Esophagus squamous epithelium (tissue), 5 donors: ENCODE measurements at regions not wholly inside any gene's neighbourhood (a gene's known extent, or its start where the extent isn't known, plus 50 kb on each side); places are given as distances from the start of the nearest gene placed in this dataset.
"Not testable (repeated sequence)": the region's sequence is repeated elsewhere in the genome, so short reads cannot be mapped to it uniquely, and the experiment has no call there.

Experiments
- DNase-seq: peaks from one replicate; lab custom pipeline; 2025; lab: John Stamatoyannopoulos, UW
- H3K27ac ChIP-seq, 4 donors: fragments of 200-600 bp; sonication (generic); one replicate each; pipeline ENCODE4 v1.5.1; 2016 to 2019; ENCODE audit warnings: mild to moderate bottlenecking in 1 of 4
- H3K27me3 ChIP-seq, 4 donors: fragments of 200-600 bp; sonication (generic); 1 replicate in 3 of 4; 2 replicates in 1 of 4; pipeline versions ENCODE4 v1.5.1 to v1.6.0; 2017 to 2021; ENCODE audit warnings: antibody characterized with exemption in 1 of 4
- H3K36me3 ChIP-seq, 3 donors: fragments of 200-600 bp; sonication (generic); one replicate each; pipeline ENCODE4 v1.5.1; 2016 to 2019
- H3K4me1 ChIP-seq, 3 donors: fragments of 200-600 bp; sonication (generic); one replicate each; pipeline ENCODE4 v1.5.1; 2017 to 2019
- H3K4me3 ChIP-seq, 4 donors: fragments of 200-600 bp; sonication (generic); 1 replicate in 3 of 4; 2 replicates in 1 of 4; pipeline ENCODE4 v1.5.1; 2016 to 2019; ENCODE audit warnings: mild to moderate bottlenecking in 2 of 4, moderate library complexity in 1 of 4
- H3K9me3 ChIP-seq, 3 donors: fragments of 200-600 bp; sonication (generic); one replicate each; pipeline ENCODE4 v1.5.1; 2016 to 2019
- POLR2A ChIP-seq, 4 donors: fragments of 450-650 bp; IDR thresholded peaks; one replicate each; pipeline ENCODE4 v1.6.1; 2017; ENCODE audit warnings: antibody characterized with exemption in 4 of 4, mild to moderate bottlenecking in 4 of 4, moderate library complexity in 3 of 4
- WGBS, 2 donors: methylation state at CpG; one replicate each; pipeline ENCODE4 v1.1.5; 2018; 5-methylcytosine and 5-hydroxymethylcytosine counted together
- intact Hi-C: fragments of 100-400 bp; cut with DNase I; formaldehyde crosslinking; loops from one replicate; pipeline ENCODE4 v1.15.0; 2022
- TF ChIP-seq, protein P1 (sequence below), 6 experiments: fragments of 450-650 bp in 4 of 6; fragments of 200-600 bp in 2 of 6; sonication (generic) in 2 of 6; IDR thresholded peaks; one replicate each; pipeline ENCODE4 v1.5.1; 2016 to 2019; ENCODE audit warnings: antibody characterized with exemption in 6 of 6, mild to moderate bottlenecking in 4 of 6, moderate library complexity in 4 of 6
- donor health status: DM: yes; HTN: yes; CAD: no.

DNA sequence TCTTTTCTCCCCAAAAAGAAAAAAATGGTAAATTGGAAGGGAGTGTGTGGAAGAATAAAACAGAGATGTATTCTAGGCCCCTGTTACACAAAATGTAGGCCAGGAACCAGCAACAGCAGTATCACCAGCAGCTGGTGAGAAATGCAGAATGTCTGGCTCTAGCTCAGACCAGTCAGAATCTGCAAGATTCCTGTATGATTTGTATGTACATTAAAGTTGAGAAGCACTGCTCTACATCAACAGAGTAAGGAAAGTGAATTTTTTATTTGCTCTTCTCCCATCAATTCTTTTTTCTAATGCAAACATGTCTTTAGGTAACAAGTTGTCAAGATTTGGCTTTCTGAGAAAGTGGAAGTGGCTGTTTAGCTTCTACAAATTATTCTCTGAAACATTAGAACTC is 235.4 kb upstream of the FANCL start:
- H3K4me3 ChIP-seq, result no peak overlapping the region

DNA sequence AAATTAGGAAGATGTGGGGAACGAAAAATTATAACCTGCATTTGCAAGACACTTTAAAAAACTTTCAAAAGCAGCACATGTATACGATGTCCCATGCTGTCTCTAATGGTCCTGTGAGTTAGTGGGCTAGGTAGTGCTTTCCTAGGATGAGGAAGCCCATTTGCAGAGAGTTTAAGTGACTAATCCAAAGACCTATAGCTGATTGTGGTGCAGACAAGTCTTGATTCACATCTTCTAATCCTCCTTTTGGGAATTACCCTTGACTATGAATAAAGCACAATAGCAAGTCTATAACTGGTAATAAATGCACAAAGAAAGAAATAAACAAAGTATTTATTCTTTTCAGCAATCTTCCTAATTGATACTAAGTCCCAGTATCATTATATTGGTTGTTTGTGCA is 234.6 kb upstream of the FANCL start:
- 59 to 75% methylated on average over 2 of the region's 2 CpGs for WGBS, 2 donors
- TF ChIP-seq POLR2A (IDR thresholded peaks at IDR 0.05), result no peak
- TF ChIP-seq, protein P1, sequence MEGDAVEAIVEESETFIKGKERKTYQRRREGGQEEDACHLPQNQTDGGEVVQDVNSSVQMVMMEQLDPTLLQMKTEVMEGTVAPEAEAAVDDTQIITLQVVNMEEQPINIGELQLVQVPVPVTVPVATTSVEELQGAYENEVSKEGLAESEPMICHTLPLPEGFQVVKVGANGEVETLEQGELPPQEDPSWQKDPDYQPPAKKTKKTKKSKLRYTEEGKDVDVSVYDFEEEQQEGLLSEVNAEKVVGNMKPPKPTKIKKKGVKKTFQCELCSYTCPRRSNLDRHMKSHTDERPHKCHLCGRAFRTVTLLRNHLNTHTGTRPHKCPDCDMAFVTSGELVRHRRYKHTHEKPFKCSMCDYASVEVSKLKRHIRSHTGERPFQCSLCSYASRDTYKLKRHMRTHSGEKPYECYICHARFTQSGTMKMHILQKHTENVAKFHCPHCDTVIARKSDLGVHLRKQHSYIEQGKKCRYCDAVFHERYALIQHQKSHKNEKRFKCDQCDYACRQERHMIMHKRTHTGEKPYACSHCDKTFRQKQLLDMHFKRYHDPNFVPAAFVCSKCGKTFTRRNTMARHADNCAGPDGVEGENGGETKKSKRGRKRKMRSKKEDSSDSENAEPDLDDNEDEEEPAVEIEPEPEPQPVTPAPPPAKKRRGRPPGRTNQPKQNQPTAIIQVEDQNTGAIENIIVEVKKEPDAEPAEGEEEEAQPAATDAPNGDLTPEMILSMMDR (IDR thresholded peaks at IDR 0.05), result no peak
- no peak overlapping the region for H3K4me3 ChIP-seq
- no peaks in the 10 kb centered on the region for H3K9me3 ChIP-seq
- no peaks in the 10 kb centered on the region for H3K36me3 ChIP-seq
- no peaks in the 10 kb centered on the region for H3K27me3 ChIP-seq
- no peak for DNase-seq
- intact Hi-C loops, result no loop called here
- no peaks in the 10 kb centered on the region for H3K4me1 ChIP-seq
- H3K27ac ChIP-seq, result no peak overlapping the region

More for the DNA sequence above, 235.4 kb upstream of the FANCL start:
- Histone ChIP-seq H3K36me3 (no peaks in the 10 kb centered on the region), H3K4me1 (no peaks in the 10 kb centered on the region), H3K27ac (no peak overlapping the region), H3K9me3 (no peaks in the 10 kb centered on the region), H3K27me3 (no peaks in the 10 kb centered on the region)
- TF ChIP-seq POLR2A (IDR thresholded peaks at IDR 0.05), result no peak
- TF ChIP-seq, protein P1 (IDR thresholded peaks at IDR 0.05), result no peak
- intact Hi-C loops, result no loop called here
- DNase-seq, result no peak

DNA sequence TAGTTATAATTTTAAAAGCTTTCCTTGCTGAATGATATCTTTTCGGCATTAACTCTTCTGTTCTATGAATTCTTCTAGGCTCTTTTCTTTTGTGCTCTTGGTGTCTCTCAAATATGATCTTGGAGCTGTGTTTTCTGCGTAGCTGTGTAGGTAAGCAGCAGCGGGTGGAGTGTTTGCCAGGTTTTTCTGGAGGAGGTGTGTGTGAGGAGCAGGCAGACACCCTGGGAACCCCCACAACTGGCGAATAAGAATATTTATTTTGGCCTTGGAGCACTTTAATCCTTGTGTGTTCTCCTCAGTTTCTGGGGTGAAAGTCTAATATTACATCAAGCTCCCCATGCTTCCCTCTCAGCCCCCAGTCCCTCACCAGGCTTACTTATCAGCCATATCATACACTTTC is 232.0 kb upstream of the FANCL start:
- Histone ChIP-seq H3K9me3 (no peaks in the 10 kb centered on the region), H3K36me3 (no peaks in the 10 kb centered on the region), H3K27ac (no peak overlapping the region), H3K4me3 (no peak overlapping the region), H3K4me1 (no peaks in the 10 kb centered on the region), H3K27me3 (no peaks in the 10 kb centered on the region)
- WGBS, 2 donors, result 84 to 86% methylated on average over 4 of the region's 4 CpGs
- TF ChIP-seq, protein P1 (IDR thresholded peaks at IDR 0.05), result no peak
- no peak for TF ChIP-seq POLR2A (IDR thresholded peaks at IDR 0.05)
- DNase-seq, result no peak
- intact Hi-C loops, result no loop called here

DNA sequence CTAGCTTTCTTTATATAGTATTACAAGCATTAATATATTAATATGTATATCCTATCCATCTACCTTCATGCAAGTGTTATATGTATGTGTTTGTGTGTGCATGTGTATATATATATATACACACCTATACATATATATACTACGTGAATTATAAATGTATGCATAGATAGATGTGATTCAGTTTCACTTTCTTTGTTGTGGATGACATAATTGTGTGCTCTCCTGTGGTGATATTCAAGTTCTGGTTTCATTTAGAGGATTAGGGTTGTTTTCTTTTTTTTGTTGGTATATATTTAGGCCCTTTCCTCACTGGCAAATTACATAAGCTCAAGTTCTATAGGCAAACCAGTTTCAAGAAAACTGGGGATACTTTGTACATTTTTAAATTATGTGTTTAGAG is 225.7 kb upstream of the FANCL start:
- Histone ChIP-seq H3K9me3 (no peaks in the 10 kb centered on the region), H3K4me1 (no peaks in the 10 kb centered on the region), H3K27me3 (no peaks in the 10 kb centered on the region), H3K4me3 (no peak overlapping the region), H3K27ac (no peak overlapping the region), H3K36me3 (no peaks in the 10 kb centered on the region)
- intact Hi-C loops, result no loop called here
- no peak for TF ChIP-seq POLR2A (IDR thresholded peaks at IDR 0.05)
- TF ChIP-seq, protein P1 (IDR thresholded peaks at IDR 0.05), result no peak
- no peak for DNase-seq
- WGBS, 2 donors, result 31 to 39% methylated on average over 1 of the region's 1 CpG

DNA sequence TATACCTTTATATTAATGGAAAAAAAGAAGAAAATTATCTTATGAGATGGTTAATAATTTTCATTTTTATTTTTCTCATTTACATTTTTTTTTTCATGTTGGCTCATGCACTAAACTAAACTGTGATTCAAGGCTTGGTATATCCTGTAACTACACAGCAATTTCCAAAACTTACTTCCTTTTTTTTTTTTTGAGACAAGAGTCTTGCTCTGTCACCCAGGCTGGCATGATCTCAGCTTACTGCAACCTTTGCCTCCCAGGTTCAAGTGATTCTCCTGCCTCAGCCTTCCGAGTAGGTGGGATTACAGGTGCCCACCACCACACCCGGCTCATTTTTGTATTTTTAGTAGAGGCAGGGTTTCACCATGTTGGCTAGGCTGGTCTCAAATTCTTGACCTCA is 224.9 kb upstream of the FANCL start:
- H3K27ac ChIP-seq, intact Hi-C loops, DNase-seq, H3K4me1 ChIP-seq, H3K27me3 ChIP-seq, H3K36me3 ChIP-seq, H3K4me3 ChIP-seq, H3K9me3 ChIP-seq: not testable (repeated sequence)
- 74 to 84% methylated on average over 2 of the region's 2 CpGs for WGBS, 2 donors

DNA sequence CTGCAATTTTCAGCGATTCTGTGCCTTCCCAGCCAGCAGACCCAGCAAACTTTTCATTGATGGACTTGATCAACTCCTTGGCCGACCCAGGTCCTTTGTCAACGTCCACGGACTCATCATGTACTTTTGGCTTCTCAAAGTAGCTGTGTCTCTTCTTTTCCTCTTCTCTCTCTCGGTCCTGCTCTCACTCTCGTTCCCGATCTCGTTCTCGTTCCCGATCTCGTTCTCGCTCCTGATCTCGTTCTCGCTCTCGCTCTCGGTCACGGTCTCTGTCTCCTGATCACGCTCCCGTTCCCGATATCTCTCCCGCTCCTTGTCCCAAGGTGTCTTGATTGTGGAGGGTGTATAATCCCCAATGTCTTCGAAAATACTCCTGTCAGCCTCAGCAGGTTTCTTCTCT is 219.5 kb upstream of the FANCL start:
- WGBS, 2 donors, result 88 to 94% methylated on average over 22 of the region's 22 CpGs
- TF ChIP-seq, protein P1 (IDR thresholded peaks at IDR 0.05), result no peak
- no peak for TF ChIP-seq POLR2A (IDR thresholded peaks at IDR 0.05)
- Histone ChIP-seq H3K36me3 (no peaks in the 10 kb centered on the region), H3K27ac (no peak overlapping the region), H3K4me1 (no peaks in the 10 kb centered on the region), H3K4me3 (no peak overlapping the region), H3K9me3 (no peaks in the 10 kb centered on the region), H3K27me3 (no peaks in the 10 kb centered on the region)
- intact Hi-C loops, result no loop called here
- no peak for DNase-seq
